Ovary (tissue), 7 donors: ENCODE measurements at regions not wholly inside any gene's neighbourhood (a gene's known extent, or its start where the extent isn't known, plus 50 kb on each side); places are given as distances from the start of the nearest gene placed in this dataset.

Experiments
- DNase-seq, 5 donors: peaks; one replicate each; pipeline ENCODE4 v3.0.0-alpha.2; 2019 to 2020
- H3K27ac ChIP-seq, 2 donors: fragments of 200-600 bp; one replicate each; pipeline versions ENCODE4 v1.5.1 to v1.8.0; 2019 to 2022
- H3K27me3 ChIP-seq: fragments of 200-600 bp; one replicate; pipeline ENCODE4 v1.8.0; 2022
- H3K36me3 ChIP-seq: fragments of 200-600 bp; sonication (generic); one replicate; pipeline ENCODE4 v1.5.1; 2019
- H3K4me1 ChIP-seq: one replicate; pipeline ENCODE4 v1.8.1; 2013; ENCODE audit warnings: mild to moderate bottlenecking, moderate library complexity; ENCODE audit not compliant: insufficient read depth
- H3K4me3 ChIP-seq: fragments of 200-600 bp; sonication (generic); one replicate; pipeline ENCODE4 v1.5.1; 2017
- H3K9me3 ChIP-seq, 2 donors: fragments of 200-600 bp in 1 of 2; sonication (generic) in 1 of 2; one replicate each; pipeline versions ENCODE4 v1.5.1 to v1.8.1; 2013 to 2019; ENCODE audit warnings: mild to moderate bottlenecking in 1 of 2, moderate library complexity in 1 of 2
- CTCF ChIP-seq, 3 donors: fragments of 450-650 bp in 2 of 3; fragments of 200-600 bp in 1 of 3; IDR thresholded peaks; one replicate each; pipeline versions ENCODE4 v1.5.1 to v1.8.0; 2016 to 2022; ENCODE audit warnings: antibody characterized with exemption in 3 of 3, mild to moderate bottlenecking in 1 of 3
- EP300 ChIP-seq: sonication (generic); formaldehyde crosslinking; IDR thresholded peaks from one replicate; pipeline ENCODE4 v1.6.1; 2017; ENCODE audit warnings: antibody characterized with exemption
- POLR2A ChIP-seq: fragments of 450-650 bp; IDR thresholded peaks from one replicate; pipeline ENCODE4 v1.6.1; 2017; ENCODE audit warnings: antibody characterized with exemption, mild to moderate bottlenecking, moderate library complexity
- WGBS, 3 donors: extraction: QIAGEN DNeasy Blood & Tissue Kit in 1 of 3; methylation state at CpG; one replicate each; pipeline versions ENCODE4 v1.1.5 to v1.1.7; 2013 to 2017; 5-methylcytosine and 5-hydroxymethylcytosine counted together
- intact Hi-C, 4 donors: fragments of 100-400 bp; cut with DNase I; formaldehyde crosslinking; loops; one replicate each; pipeline versions ENCODE4 v1.11.0 to v1.15.1; 2022 to 2023
- donor health status: DM: no; HTN: no; CAD: no; lungs with moderate emphysema.
- donor health status: DM: no; HTN: no; CAD: no.
- donor health status: Bipolar disorder and iron deficiency.
- donor health status: DM: no; HTN: no; CAD: no.
- donor health status: DM: yes; HTN: yes; CAD: no.

DNA sequence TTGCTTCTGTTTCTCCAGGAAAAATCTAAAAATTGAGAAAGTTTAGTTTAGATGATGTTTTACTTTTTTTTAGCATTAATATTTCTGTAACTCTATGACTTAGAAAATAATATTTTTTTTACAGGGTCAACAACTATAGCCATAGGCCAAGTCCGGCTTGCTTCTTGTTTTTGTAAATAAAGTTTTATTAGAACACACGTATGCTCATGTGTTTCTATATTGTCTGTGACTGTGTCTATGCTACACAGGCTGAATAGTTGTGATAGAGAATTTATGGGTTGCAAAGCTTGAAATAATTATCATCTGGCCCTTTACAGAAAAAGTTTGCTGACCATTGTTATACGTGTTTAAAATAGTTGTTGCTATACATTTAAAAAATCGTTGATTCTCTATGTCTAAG, 399.2 kb downstream of the EPM2A start:
- no peak overlapping the region for H3K27ac ChIP-seq
- H3K27me3 ChIP-seq: no peaks in the 10 kb centered on the region
- no peaks in the 10 kb centered on the region for H3K36me3 ChIP-seq
- no peak for TF ChIP-seq EP300
- TF ChIP-seq POLR2A: no peak
- no peak for TF ChIP-seq CTCF (IDR thresholded peaks at IDR 0.05)
- H3K4me3 ChIP-seq: no peak overlapping the region
- no peaks in the 10 kb centered on the region for H3K4me1 ChIP-seq
- 87 to 92% (median 91%) methylated on average over 4 of the region's 4 CpGs for whole genome bisulfite sequencing, 3 donors
- intact Hi-C loops: no loop called here
- no peak for DNase-seq
- H3K9me3 ChIP-seq: no peaks in the 10 kb centered on the region

DNA sequence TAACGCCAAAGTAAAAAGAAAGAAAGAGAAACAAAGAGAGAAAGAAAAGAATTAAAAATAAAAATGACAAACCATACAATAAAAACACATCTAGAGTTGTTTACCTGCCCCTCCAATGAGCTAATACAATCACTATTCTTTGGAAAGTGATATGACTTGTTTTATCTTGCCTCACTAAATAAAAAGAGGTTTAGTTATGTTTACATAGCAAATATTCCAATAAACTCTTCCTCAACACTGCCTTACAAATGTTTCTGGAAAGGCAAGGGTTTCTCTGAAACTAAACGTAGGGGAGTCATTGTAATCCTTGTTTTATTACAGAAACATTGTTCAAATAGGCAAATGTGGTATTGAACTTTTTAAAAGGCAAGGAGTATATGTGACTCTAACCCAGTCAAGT, 396.2 kb downstream of the EPM2A start:
- TF ChIP-seq POLR2A (no peak), CTCF (IDR thresholded peaks at IDR 0.05) (no peak), EP300 (no peak)
- intact Hi-C loops: no loop called here
- no peak overlapping the region for H3K4me3 ChIP-seq

DNA sequence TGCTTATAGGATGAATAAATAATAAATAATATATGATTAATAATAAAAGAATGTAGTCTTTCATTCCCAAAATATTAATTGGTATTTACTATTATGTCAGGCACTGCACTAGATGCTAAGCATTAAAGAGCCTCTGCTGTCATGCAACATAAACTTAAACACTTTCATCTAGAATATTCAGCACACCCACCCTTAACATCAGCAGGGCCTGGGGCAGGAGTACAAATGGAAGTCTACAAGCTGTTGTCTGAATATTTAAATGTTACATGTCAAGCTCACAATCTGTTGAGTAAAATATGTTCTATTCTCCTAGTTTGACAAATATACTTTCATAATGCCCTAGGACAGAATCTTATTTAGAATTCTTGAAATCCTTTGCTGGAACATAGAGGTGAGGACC, 395.1 kb downstream of the EPM2A start:
- H3K4me3 ChIP-seq: no peak overlapping the region
- no peaks in the 10 kb centered on the region for H3K36me3 ChIP-seq
- intact Hi-C loops: no loop called here
- no peak for TF ChIP-seq EP300
- no peak for TF ChIP-seq CTCF (IDR thresholded peaks at IDR 0.05)
- no peak for TF ChIP-seq POLR2A
- H3K9me3 ChIP-seq: no peaks in the 10 kb centered on the region
- no peaks in the 10 kb centered on the region for H3K4me1 ChIP-seq
- DNase-seq: no peak
- H3K27ac ChIP-seq: no peak overlapping the region
- no peaks in the 10 kb centered on the region for H3K27me3 ChIP-seq

More for the DNA sequence above, 396.2 kb downstream of the EPM2A start:
- H3K27me3 ChIP-seq: no peaks in the 10 kb centered on the region
- H3K27ac ChIP-seq: no peak overlapping the region
- DNase-seq: no peak
- WGBS, 3 donors: 33 to 57% (median 44%) methylated on average over 2 of the region's 2 CpGs
- no peaks in the 10 kb centered on the region for H3K9me3 ChIP-seq
- no peaks in the 10 kb centered on the region for H3K36me3 ChIP-seq
- no peaks in the 10 kb centered on the region for H3K4me1 ChIP-seq

GRCh38 chr6:145345094-145345493, 390.2 kb downstream of the EPM2A start:
- no peaks in the 10 kb centered on the region for H3K36me3 ChIP-seq
- no peak overlapping the region for H3K4me3 ChIP-seq
- intact Hi-C loops: no loop called here
- H3K4me1 ChIP-seq: no peaks in the 10 kb centered on the region
- no peaks in the 10 kb centered on the region for H3K9me3 ChIP-seq
- TF ChIP-seq POLR2A (no peak), EP300 (no peak), CTCF (IDR thresholded peaks at IDR 0.05) (no peak)
- no peak for DNase-seq
- H3K27ac ChIP-seq: no peak overlapping the region
- no peaks in the 10 kb centered on the region for H3K27me3 ChIP-seq

GRCh38 chr6:145347216-145347615, 388.1 kb downstream of the EPM2A start:
- intact Hi-C loops: no loop called here
- 63 to 82% (median 75%) methylated on average over 2 of the region's 2 CpGs for WGBS, 3 donors
- Histone ChIP-seq H3K4me3 (no peak overlapping the region), H3K27ac (no peak overlapping the region), H3K9me3 (no peaks in the 10 kb centered on the region), H3K4me1 (no peaks in the 10 kb centered on the region), H3K36me3 (no peaks in the 10 kb centered on the region), H3K27me3 (no peaks in the 10 kb centered on the region)
- DNase-seq: no peak
- TF ChIP-seq POLR2A: no peak
- no peak for TF ChIP-seq CTCF (IDR thresholded peaks at IDR 0.05)
- no peak for TF ChIP-seq EP300
